Stimulated activated CD8-positive, alpha-beta memory T cell treated with anti-CD3 and anti-CD28 coated beads, Interleukin-2, amount 100 ng/mL, for 1 hour (primary cell): ENCODE measurements at regions not wholly inside any gene's neighbourhood (a gene's known extent, or its start where the extent isn't known, plus 50 kb on each side); places are given as distances from the start of the nearest gene placed in this dataset.

Experiments
- DNase-seq, 2 donors: peaks; one replicate each; pipeline ENCODE4 v3.0.0-alpha.2; 2020; ENCODE audit warnings: low read depth in 2 of 2

- DNase-seq: no peak
Observed at GRCh38 chr18:77906103-77906892, 656.6 kb downstream of the GALR1 start.

DNA sequence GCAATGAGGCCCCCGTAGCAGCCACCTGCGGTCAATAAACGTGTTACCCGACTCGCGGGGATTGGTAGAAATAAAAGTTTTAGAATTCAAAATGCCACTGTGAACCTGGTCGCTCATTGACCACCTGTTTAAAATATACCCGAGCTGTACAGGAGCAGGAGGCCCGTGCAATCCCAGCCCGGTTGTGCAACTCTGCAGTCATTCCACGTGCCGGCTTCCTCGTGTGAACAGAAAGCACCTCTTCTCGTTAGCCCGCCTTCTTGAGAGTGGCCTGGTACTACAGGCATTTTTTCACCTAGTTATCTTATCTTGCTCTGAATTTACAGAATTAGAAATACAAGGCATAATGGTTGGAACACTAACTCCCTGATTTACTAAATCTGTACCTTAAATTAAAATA lies 660.7 kb downstream of the GALR1 start:
- no peak for DNase-seq

DNA sequence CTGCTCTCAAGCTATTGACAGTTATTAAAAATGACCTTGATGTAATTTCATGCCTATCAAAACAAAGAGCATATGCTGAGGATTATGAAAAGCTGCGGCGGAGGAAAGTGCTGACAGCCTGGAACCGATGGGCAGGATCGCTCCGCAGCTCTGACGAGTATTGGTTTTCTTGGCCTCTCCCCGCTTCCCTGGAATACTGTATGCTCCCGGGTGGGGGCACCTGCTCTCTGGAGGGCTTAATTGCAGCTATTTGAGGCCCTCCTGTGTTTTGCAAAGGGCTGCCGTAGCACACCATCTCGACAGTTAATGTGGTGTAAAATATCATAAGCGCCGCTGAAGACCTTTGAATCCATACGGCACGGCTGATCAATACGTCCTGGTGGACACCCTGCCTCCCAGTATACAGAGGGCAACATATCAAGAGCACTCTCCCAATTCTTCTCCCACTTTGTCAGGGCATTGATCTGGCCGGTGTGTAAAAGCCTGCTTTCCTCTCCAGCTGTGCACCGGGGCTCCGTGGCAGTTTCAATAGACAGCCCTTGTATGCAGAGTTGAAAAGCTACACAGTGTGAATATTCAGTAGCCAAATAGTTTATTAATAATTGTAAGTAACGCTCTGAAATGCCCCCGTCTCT lies 662.4 kb downstream of the GALR1 start:
- no peak for DNase-seq

DNA sequence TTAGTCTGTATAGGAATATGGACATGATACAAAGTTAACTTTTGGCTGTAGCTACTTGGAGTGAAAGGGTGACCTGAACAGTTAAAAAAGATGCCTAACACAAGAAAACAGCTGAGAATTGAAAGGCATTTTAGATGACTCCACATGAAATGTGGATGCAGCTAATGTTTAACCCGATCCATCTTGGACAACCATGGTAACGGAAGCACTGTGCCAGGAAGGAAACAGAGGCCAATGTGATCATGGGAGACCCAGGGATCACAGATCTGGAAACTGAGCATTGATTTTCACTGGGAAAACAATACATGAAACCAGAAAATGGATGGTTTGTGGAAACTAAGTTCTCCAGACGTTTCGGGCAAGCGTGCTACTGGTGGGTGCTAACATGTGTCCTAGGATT lies 669.1 kb downstream of the GALR1 start:
- DNase-seq: no peak

GRCh38 chr18:77919923-77920322 lies 670.3 kb downstream of the GALR1 start:
- no peak for DNase-seq

DNA sequence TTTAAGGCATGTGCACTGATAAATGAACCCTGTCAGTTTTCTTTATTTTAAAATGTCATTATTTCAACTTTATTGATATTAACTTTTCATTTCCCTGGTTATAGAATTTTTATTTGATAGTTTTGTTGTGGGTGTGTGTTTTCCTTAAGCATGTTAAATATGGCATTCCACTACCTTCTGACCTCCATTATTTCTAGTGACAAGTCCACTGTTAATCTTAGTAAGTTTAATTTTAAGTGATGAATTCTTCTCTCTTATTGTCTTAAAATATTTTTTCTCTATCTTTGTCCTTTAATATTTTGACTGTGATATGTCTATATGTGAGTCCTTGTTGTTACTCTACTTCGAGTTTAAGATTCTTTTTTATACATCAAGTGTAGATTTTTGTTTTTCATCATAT lies 685.7 kb downstream of the GALR1 start:
- DNase-seq: no peak

GRCh38 chr18:77940566-77940965 lies 690.9 kb downstream of the GALR1 start:
- DNase-seq: no peak

- DNase-seq: no peak
Observed at GRCh38 chr18:77944533-77944932, 694.9 kb downstream of the GALR1 start.

DNA sequence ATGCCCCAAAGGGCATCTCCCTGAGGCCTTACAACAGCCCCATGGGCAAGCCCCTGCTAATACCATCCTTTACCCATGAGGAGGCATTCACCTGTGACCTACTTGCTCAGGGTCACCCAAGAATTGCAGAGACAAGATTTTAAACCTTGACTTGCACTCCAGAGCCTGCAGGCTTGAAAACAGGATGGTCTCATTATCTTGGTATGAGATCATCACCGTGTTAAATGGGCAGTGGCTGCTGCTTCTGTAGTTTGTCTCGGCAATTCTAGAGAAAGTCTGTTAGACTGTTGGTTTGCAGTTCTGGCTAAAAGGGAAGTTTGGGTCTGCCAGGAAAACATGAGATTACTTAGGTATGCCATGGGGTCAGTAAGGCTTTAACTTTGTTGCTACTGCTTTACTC lies 698.9 kb downstream of the GALR1 start:
- DNase-seq: no peak

DNA sequence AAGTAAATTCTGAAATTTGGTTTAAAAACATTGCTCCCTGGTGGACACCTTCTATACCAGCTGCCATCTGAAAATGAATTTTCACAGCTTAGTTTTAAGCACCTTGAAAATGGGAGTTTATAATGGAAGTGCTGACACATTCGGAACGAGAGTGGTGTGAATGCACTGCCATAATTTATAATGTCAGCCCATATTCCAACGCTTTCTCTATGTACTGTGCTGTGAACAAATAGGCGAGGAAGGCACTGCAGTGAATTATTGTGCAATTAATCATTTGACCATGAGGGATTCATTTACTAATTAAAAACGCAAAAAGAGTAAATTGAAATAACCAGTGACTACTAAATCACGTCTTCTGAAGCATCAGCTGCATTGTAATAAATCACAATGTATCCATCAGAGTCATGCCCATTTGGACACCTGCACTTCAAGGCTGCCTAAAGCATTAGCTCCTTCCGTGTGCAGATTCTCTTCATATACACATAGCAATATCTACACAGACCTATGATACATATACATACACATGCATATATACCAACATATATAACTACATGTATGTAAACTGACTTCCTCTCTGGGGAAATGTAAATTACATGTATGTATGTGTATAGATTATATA lies 699.8 kb downstream of the GALR1 start:
- DNase-seq: no peak

DNA sequence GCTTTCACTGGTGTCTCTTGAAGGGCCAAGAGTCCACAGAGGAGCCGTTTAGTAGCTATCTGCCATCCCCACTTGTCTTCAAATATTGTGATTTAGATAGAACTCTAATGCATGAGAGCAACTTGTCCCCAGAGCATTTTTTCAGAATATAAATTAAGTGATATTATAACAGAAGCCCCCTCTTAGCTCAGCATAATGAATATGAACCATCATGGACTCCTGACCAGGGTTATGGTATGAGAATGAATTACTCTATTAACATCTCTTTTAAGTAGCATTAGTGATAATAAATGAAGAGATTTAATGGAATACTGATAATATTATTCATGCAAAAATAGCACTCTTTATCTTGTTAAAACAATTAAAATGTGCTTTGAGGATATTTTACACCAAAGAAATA lies 709.6 kb downstream of the GALR1 start:
- no peak for DNase-seq

DNA sequence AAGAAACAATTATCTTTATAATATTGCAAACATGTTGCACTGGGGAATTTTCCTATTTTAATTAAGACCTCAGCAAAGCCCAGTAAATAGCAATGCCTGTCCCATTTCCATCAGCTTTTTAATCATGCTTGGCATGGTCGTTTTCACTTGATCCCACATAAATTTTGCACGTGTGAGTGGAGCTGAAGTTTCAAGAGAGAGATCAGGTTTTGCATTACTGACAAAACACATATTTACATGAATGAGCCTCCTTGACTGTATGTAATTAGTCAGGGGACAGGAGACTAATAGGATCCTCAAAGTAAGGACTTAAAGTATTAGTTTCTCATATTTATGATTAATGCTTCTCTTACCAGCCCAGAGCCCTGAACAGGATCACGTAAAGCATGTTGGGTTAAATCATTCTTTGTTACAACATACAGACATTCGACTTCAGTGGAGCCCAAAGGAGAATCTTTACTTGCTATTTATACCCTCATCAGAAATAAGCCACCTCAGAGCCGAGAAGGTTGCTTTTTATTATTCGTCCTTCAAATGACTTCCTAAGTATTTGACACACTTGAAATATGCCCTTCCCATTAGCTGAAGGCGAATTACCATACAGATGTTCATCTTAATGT lies 711.3 kb downstream of the GALR1 start:
- DNase-seq: no peak

DNA sequence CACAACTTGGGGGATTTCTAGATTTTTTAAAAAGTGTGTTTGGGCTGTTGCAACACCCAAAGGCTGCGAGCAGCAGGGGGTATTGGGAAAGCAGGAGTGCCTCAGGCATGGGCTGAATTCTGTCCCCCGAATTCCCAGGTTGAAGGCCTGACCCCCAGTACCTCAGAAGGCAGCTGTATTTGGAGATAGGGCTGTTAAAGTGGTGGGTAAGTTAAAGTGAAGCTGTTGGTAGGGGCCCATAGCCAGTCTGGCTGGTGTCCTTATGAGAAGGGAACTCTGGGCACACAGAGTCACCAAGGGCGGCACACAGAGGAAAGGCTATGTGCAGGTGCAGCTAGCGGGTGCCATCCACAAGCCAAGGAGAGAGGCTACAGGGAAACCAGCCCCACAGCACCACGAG lies 717.4 kb downstream of the GALR1 start:
- DNase-seq: no peak

- DNase-seq: no peak
Observed at GRCh38 chr18:77967791-77968190, 718.1 kb downstream of the GALR1 start.

GRCh38 chr18:77969972-77970371 lies 720.3 kb downstream of the GALR1 start:
- no peak for DNase-seq

DNA sequence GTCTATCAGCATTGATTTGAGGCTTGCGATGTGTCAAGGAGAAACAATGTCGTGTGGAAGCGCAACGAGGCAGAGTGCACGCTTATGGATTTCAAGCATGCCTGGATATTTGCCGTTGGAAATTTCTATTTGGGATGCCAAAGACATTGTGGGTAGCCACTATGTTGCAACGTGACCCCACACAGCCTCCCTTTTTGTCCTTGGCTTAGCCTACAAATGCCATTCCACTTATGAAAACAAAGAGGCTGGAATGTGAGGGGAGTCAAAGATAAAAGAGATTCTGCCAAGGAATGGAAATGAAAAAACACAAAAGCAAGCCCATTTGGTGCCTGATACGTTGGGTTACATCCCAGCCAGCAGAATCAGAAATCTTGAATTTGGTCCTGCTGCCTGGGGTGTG lies 721.2 kb downstream of the GALR1 start:
- no peak for DNase-seq

DNA sequence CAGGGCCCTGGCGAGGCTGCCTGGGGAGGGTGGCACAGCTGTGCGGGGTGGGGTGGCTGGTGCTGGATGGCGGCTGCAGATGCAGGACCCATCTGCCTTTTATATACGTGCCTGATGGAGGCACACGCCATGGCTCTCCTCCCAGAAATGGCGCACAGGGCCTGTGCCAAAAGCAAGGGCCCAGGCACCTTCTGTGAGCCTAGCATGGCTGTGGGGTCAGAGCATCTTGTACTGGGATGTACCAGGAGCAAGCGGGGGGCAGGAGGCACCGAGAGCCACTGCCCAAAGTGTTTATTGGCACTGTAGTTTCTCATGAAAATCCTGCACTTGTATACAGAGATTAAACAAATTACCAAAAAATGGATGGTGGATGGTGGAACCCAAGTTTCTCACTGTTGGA lies 724.1 kb downstream of the GALR1 start:
- DNase-seq: no peak

- DNase-seq: no peak
Observed at GRCh38 chr18:77974329-77974728, 724.7 kb downstream of the GALR1 start.

- no peak for DNase-seq
Observed at GRCh38 chr18:77977331-77977730, 727.7 kb downstream of the GALR1 start.

GRCh38 chr18:77980275-77980674 lies 730.6 kb downstream of the GALR1 start:
- DNase-seq: no peak

- DNase-seq: no peak
Observed at GRCh38 chr18:77981874-77982273, 732.2 kb downstream of the GALR1 start.

- no peak for DNase-seq
Observed at GRCh38 chr18:77983270-77983669, 733.6 kb downstream of the GALR1 start.

DNA sequence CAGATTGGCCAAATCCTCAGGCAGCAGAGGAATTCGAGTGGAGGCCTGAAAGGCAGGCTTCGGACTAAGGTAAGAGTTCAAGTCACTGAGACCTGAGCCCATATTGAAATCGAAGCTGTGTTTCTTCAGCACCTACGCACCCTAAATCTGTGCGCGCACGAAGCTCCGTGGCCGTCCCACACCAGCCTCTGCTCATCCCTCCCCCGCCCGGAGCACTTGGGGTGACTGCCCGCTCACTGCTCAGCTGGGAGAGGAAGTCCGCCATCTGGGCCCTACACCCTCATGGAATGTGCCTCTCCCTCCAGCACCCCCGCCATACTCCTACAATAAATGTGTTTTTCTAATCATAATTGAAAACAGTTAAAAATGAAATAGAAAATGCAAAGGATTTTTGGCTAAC lies 734.5 kb downstream of the GALR1 start:
- DNase-seq: no peak
